Activated CD4-positive, alpha-beta T cell treated with anti-CD3 and anti-CD28 coated beads for 24 hours (primary cell): ENCODE measurements at regions not wholly inside any gene's neighbourhood (a gene's known extent, or its start where the extent isn't known, plus 50 kb on each side); places are given as distances from the start of the nearest gene placed in this dataset.
"Not testable (repeated sequence)": the region's sequence is repeated elsewhere in the genome, so short reads cannot be mapped to it uniquely, and the experiment has no call there.

Experiments
- DNase-seq, 2 donors: peaks; one replicate each; pipeline ENCODE4 v3.0.0-alpha.2; 2020; ENCODE audit warnings: low read depth in 2 of 2

- no peak for DNase-seq
Observed at GRCh38 chr13:65597839-65598818, 1632.0 kb downstream of the PCDH9 start.

- DNase-seq: no peak
Observed at GRCh38 chr13:65595916-65596315, 1634.2 kb downstream of the PCDH9 start.

DNA sequence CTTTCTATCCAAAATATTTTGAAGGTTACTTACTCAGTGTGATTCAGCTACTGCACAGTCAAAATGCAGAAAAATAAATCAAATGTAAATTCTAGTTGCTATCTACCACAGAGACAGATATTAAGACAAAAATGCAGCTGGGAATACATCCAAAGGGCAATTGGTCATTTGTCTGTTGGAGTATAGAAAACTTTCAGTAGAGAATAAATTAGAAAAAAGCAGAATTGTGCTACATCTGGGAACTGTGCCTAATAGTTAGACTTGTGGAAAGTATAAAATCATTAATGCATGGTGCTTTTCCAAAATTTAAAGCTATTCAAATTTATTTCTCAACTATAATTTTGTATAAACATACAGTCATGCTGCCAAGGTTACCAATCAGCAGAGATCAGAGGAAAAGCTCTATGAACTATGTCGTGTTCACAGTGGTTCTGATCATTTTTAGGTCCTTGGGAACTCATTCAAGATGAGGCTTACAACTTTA lies 1635.8 kb downstream of the PCDH9 start:
- no peak for DNase-seq

- DNase-seq: no peak
Observed at GRCh38 chr13:65593298-65593874, 1636.8 kb downstream of the PCDH9 start.

GRCh38 chr13:65592731-65593130 lies 1637.4 kb downstream of the PCDH9 start:
- DNase-seq: no peak

- DNase-seq: no peak
Observed at GRCh38 chr13:65585346-65585745, 1644.8 kb downstream of the PCDH9 start.

GRCh38 chr13:65584126-65584525 lies 1646.0 kb downstream of the PCDH9 start:
- DNase-seq: no peak

DNA sequence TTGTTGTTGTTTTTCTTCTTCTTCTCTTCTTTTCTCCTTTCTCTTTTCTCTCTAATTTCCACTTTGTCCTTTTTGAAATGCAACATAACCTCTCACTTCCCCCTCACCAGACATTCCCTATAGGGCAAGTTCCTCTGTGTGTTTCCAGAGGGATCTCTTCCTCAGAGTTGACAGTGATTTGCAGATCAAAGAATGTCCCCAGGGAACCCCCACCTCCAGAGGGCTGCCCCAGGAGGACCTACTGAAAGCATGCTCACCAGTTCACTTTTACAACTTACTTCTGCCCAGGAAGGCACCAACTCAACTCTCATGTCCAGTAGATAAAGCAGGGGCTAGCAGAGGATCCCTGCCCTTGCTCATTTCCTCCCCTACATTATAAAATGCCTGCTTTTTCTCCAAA lies 1648.0 kb downstream of the PCDH9 start:
- no peak for DNase-seq

DNA sequence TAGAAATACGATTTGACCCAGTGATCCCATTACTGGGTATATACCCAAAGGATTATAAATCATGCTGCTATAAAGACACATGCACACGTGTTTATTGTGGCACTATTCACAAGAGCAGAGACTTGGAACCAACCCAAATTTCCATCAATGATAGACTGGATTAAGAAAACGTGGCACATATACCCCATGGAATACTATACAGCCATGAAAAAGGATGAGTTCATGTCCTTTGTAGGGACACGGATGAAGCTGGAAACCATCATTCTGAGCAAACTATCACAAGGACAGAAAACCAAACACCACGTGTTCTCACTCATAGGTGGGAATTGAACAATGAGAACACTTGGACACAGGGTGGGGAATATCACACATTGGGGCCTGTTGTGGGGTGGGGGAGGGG lies 1665.6 kb downstream of the PCDH9 start:
- DNase-seq: not testable (repeated sequence)

GRCh38 chr13:65562305-65562704 lies 1667.8 kb downstream of the PCDH9 start:
- DNase-seq: no peak

- DNase-seq: no peak
Observed at GRCh38 chr13:65560936-65561335, 1669.2 kb downstream of the PCDH9 start.

- DNase-seq: no peak
Observed at GRCh38 chr13:65555962-65556361, 1674.2 kb downstream of the PCDH9 start.

- no peak for DNase-seq
Observed at GRCh38 chr13:65553096-65553727, 1676.9 kb downstream of the PCDH9 start.

DNA sequence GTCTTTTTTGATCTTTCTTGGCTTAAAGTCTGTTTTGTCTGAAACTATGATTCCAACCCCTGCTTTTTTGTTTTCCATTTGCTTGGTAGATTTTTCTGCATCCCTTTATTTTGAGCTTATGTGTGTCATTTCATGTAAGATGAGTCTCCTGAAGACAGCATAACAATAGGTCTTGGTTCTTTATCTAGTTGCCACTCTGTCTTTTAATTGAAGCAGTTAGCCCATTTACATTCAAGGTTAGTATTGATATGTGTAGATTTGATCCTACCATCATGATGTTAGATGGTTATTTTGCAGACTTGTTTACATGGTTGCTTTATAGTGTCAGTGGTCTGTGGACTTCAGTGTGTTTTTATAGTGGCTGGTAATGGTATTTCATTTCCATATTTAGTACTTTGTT lies 1678.9 kb downstream of the PCDH9 start:
- no peak for DNase-seq

DNA sequence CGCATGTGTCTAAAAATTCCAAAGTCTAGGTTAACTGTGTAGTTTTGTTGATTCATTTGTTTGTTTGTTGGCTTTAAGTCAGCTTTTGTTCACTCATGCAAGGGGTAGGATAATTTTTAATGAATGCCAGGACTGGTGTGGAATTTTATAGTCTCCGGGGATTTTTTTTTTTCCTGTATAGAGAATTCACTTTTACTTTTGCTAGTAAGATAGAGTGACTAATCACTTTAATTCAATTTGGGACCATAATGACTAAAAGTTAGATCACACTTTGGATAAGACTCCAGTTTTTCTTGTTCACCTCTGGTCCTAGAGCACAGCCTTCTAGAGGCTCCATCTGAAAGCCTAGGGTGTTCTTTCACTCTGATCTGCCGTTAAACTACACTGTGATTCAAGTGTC lies 1690.0 kb downstream of the PCDH9 start:
- DNase-seq: no peak

GRCh38 chr13:65535370-65535769 lies 1694.8 kb downstream of the PCDH9 start:
- no peak for DNase-seq

GRCh38 chr13:65532231-65532630 lies 1697.9 kb downstream of the PCDH9 start:
- no peak for DNase-seq

GRCh38 chr13:65530688-65531087 lies 1699.4 kb downstream of the PCDH9 start:
- no peak for DNase-seq

DNA sequence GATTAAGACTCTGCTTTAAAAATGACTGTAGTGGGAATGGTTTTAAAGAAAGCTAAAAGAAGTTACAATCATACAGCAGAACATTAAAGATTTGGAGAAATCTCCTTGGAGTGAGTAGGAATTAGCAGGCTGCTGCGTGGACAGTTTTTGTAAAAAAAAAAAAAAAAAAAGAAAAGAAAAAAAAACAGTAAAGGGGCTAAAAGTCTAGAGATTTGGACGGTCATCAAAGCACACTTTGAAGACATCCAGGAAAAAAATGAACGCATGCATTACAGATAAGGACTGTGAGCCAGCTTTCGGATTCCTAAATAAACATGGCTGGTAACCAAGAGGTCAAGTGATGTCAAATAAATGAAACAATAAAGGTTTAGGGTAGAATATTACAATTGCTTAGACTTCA lies 1700.6 kb downstream of the PCDH9 start:
- DNase-seq: no peak

DNA sequence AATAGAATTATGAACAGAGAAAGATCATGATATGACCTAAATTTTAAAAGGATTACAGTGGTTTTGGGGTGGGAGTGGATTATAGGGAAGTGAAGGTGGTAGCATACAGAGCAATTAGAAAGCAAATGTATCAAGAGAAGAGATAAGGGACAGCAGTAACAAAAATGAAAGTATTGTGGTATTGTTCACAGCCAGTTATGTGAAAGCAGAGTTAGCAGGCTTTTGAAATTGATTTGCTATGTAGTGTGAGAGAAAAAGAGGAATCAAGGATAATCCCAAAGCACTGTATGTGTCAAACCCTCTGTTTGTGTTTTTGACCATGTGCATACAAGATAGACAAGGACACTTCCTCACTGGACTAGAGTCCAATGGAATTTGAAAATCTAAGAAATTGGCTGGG lies 1721.4 kb downstream of the PCDH9 start:
- DNase-seq: no peak

DNA sequence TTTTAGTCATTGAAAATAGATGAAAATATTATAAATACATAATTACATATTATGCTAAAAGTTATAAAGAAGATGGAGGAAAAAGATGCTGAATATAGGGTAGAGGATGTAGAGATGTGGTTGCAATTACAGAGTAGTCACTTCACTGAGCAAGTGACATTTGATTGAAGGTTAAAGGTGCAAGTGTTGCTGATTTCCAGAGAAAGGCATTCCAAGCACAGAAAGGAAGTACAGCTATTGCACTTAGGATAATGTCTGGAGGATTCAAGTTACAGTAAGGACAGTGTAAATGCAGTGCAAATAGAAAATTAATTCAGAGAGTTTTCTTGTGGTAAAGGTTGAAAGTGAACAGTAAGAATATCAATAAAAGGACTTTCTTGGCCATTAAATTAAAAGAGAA lies 1721.8 kb downstream of the PCDH9 start:
- DNase-seq: no peak

- no peak for DNase-seq
Observed at GRCh38 chr13:65505941-65506340, 1724.2 kb downstream of the PCDH9 start.

GRCh38 chr13:65504213-65504612 lies 1725.9 kb downstream of the PCDH9 start:
- DNase-seq: no peak
